ENCODE measurements at regions not wholly inside any gene's neighbourhood (a gene's known extent, or its start where the extent isn't known, plus 50 kb on each side); places are given as distances from the start of the nearest gene placed in this dataset.

GRCh38 chr3:190996181-190996775, 133.8 kb upstream of the GMNC start:
- Histone ChIP-seq H3K4me2 (ENCODE audit: insufficient read depth, insufficient read length, low read length) (no peak overlapping the region), H2BK15ac (ENCODE audit: low read depth, low read length) (no peak overlapping the region), H3K23me2 (ENCODE audit: insufficient read length, low read depth, low read length, poor library complexity, severe bottlenecking) (no peaks in the 10 kb centered on the region), H3K79me1 (ENCODE audit: insufficient read depth, low read depth, low read length, poor library complexity, severe bottlenecking) (no peaks in the 10 kb centered on the region), H3K79me2 (ENCODE audit: insufficient read depth, low read length) (no peaks in the 10 kb centered on the region), H3K56ac (ENCODE audit: insufficient read length, low read depth, low read length) (no peak overlapping the region), H3K9me3 (ENCODE audit: control insufficient read depth, low read depth, low read length) (no peaks in the 10 kb centered on the region), H2BK20ac (ENCODE audit: low read depth, low read length, poor library complexity, severe bottlenecking) (no peak overlapping the region), H2AFZ (ENCODE audit: low read length) (no peak overlapping the region), H4K91ac (ENCODE audit: insufficient read length, low read depth, low read length) (no peak overlapping the region), H4K5ac (ENCODE audit: insufficient read length, low read depth, low read length) (no peak overlapping the region), H3K18ac (ENCODE audit: insufficient read length, low read depth, low read length) (no peak overlapping the region), H3K27me3 (ENCODE audit: insufficient read depth, low read length) (no peaks in the 10 kb centered on the region; the same call in 1 of the 2 replicates), H3K14ac (ENCODE audit: insufficient read depth, low read length) (no peak overlapping the region), H2BK12ac (ENCODE audit: insufficient read length, low read depth, low read length) (no peak overlapping the region), H3K4ac (ENCODE audit: low read depth, low read length) (no peak overlapping the region), H3T11ph (ENCODE audit: low read length) (no peak overlapping the region), H4K20me1 (ENCODE audit: control insufficient read depth, insufficient read depth, insufficient read length) (no peaks in the 10 kb centered on the region), H3K4me1 (ENCODE audit: insufficient read depth, low read length) (no peaks in the 10 kb centered on the region), H2BK5ac (ENCODE audit: insufficient read length, low read length) (no peak overlapping the region), H3K23ac (ENCODE audit: insufficient read length, low read depth, low read length) (no peak overlapping the region), H4K8ac (replicated peaks; ENCODE audit: insufficient read length, low read depth, low read length) (no peak overlapping the region), H3K27ac (ENCODE audit: insufficient read length, low read depth, low read length) (no peak overlapping the region), H2BK120ac (ENCODE audit: low read depth, low read length, poor library complexity, severe bottlenecking) (no peak overlapping the region), H2AK5ac (ENCODE audit: insufficient read length, low read length) (no peak overlapping the region), H3K9ac (ENCODE audit: extremely low read depth, insufficient read length, low read length) (no peak overlapping the region)
- Mint-ChIP-seq H3K4me3 (no peak overlapping the region), H3K4me1 (0 out of 4 replicates have a peak, but pooled peaks cover 0 to 3% of the 10 kb centered on the region in 2 experiments), H3K36me3 (ENCODE audit: insufficient read depth in 1 of 3, low read depth in 3 of 3) (no peaks in the 10 kb centered on the region), H3K27ac (no peak overlapping the region), H3K9me3 (no peaks in the 10 kb centered on the region), H3K27me3 (ENCODE audit: low read depth) (no peaks in the 10 kb centered on the region)
- TF ChIP-seq, protein P1, sequence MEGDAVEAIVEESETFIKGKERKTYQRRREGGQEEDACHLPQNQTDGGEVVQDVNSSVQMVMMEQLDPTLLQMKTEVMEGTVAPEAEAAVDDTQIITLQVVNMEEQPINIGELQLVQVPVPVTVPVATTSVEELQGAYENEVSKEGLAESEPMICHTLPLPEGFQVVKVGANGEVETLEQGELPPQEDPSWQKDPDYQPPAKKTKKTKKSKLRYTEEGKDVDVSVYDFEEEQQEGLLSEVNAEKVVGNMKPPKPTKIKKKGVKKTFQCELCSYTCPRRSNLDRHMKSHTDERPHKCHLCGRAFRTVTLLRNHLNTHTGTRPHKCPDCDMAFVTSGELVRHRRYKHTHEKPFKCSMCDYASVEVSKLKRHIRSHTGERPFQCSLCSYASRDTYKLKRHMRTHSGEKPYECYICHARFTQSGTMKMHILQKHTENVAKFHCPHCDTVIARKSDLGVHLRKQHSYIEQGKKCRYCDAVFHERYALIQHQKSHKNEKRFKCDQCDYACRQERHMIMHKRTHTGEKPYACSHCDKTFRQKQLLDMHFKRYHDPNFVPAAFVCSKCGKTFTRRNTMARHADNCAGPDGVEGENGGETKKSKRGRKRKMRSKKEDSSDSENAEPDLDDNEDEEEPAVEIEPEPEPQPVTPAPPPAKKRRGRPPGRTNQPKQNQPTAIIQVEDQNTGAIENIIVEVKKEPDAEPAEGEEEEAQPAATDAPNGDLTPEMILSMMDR (conservative IDR thresholded peaks at IDR 0.05) = no peak
- no CpG with 5 or more reads among the region's 3 CpGs for WGBS (ENCODE audit: extremely low coverage, insufficient read length, low lambda C conversion rate)
- DNase-seq = no peak

Measured in H9 (cell line).